ENCODE measurements at regions not wholly inside any gene's neighbourhood (a gene's known extent, or its start where the extent isn't known, plus 50 kb on each side); places are given as distances from the start of the nearest gene placed in this dataset.

GRCh38 chr16:11470676-11471415 is 115.9 kb downstream of the LITAF start:
- Mint-ChIP-seq H3K9me3 (no peaks in the 10 kb centered on the region), H3K4me1 (no peaks in the 10 kb centered on the region), H3K27me3 (ENCODE audit: low read depth in 2 of 2) (no peaks in the 10 kb centered on the region), H3K27ac (no peak overlapping the region), H3K36me3 (no peaks in the 10 kb centered on the region), H3K4me3 (no peak overlapping the region)
- no peak overlapping the region for H3K4me3 ChIP-seq (ENCODE audit: low read length)
- no peaks in the 10 kb centered on the region for H3K36me3 ChIP-seq (ENCODE audit: control insufficient read depth, insufficient read depth, low read length)
- no peaks in the 10 kb centered on the region for H3K27me3 ChIP-seq (ENCODE audit: control insufficient read depth, insufficient read depth, low read length)
- H3K4me1 ChIP-seq (ENCODE audit: control insufficient read depth, insufficient read depth, low read length) = no peaks in the 10 kb centered on the region
- no peak for DNase-seq
- no peaks in the 10 kb centered on the region for H3K9me3 ChIP-seq (ENCODE audit: control insufficient read depth, insufficient read depth, low read length)
- no peak overlapping the region for H3K27ac ChIP-seq (ENCODE audit: low read length)
- TF ChIP-seq CTCF (IDR thresholded peaks at IDR 0.05) = no peak
- ATAC-seq = no peak
- WGBS (ENCODE audit: insufficient coverage) = 91% methylated on average over 17 of the region's 17 CpGs
- intact Hi-C loops (cut with micrococcal nuclease) = no loop called here

GRCh38 chr16:11471548-11471947 is 115.2 kb downstream of the LITAF start:
- no peaks in the 10 kb centered on the region for H3K36me3 Mint-ChIP-seq
- H3K4me3 Mint-ChIP-seq = no peak overlapping the region
- no peak for TF ChIP-seq CTCF (IDR thresholded peaks at IDR 0.05)
- DNase-seq (no peak), ATAC-seq (no peak)
- no peaks in the 10 kb centered on the region for H3K4me1 Mint-ChIP-seq
- Histone ChIP-seq H3K36me3 (ENCODE audit: control insufficient read depth, insufficient read depth, low read length) (no peaks in the 10 kb centered on the region), H3K4me1 (ENCODE audit: control insufficient read depth, insufficient read depth, low read length) (no peaks in the 10 kb centered on the region), H3K27me3 (ENCODE audit: control insufficient read depth, insufficient read depth, low read length) (no peaks in the 10 kb centered on the region), H3K27ac (ENCODE audit: low read length) (no peak overlapping the region), H3K9me3 (ENCODE audit: control insufficient read depth, insufficient read depth, low read length) (no peaks in the 10 kb centered on the region), H3K4me3 (ENCODE audit: low read length) (no peak overlapping the region)
- WGBS (ENCODE audit: insufficient coverage) = 92% methylated on average over 12 of the region's 12 CpGs
- intact Hi-C loops (cut with micrococcal nuclease) = no loop called here
- H3K27ac Mint-ChIP-seq = no peak overlapping the region
- H3K9me3 Mint-ChIP-seq = no peaks in the 10 kb centered on the region
- no peaks in the 10 kb centered on the region for H3K27me3 Mint-ChIP-seq (ENCODE audit: low read depth in 2 of 2)

GRCh38 chr16:11472410-11472809 is 114.3 kb downstream of the LITAF start:
- H3K27me3 Mint-ChIP-seq (ENCODE audit: low read depth in 2 of 2) = no peaks in the 10 kb centered on the region
- no peak for DNase-seq
- H3K36me3 Mint-ChIP-seq = no peaks in the 10 kb centered on the region
- Histone ChIP-seq H3K4me1 (ENCODE audit: control insufficient read depth, insufficient read depth, low read length) (no peaks in the 10 kb centered on the region), H3K4me3 (ENCODE audit: low read length) (no peak overlapping the region), H3K27me3 (ENCODE audit: control insufficient read depth, insufficient read depth, low read length) (no peaks in the 10 kb centered on the region), H3K36me3 (ENCODE audit: control insufficient read depth, insufficient read depth, low read length) (no peaks in the 10 kb centered on the region), H3K9me3 (ENCODE audit: control insufficient read depth, insufficient read depth, low read length) (no peaks in the 10 kb centered on the region), H3K27ac (ENCODE audit: low read length) (no peak overlapping the region)
- no peak for ATAC-seq
- H3K27ac Mint-ChIP-seq = no peak overlapping the region
- 93% methylated on average over 4 of the region's 4 CpGs for WGBS (ENCODE audit: insufficient coverage)
- no peaks in the 10 kb centered on the region for H3K9me3 Mint-ChIP-seq
- intact Hi-C loops (cut with micrococcal nuclease) = no loop called here
- TF ChIP-seq CTCF (IDR thresholded peaks at IDR 0.05) = no peak
- H3K4me3 Mint-ChIP-seq = no peak overlapping the region
- no peaks in the 10 kb centered on the region for H3K4me1 Mint-ChIP-seq

- no peak for TF ChIP-seq CTCF (IDR thresholded peaks at IDR 0.05)
- no peaks in the 10 kb centered on the region for H3K4me1 Mint-ChIP-seq
- H3K9me3 ChIP-seq (ENCODE audit: control insufficient read depth, insufficient read depth, low read length) = no peaks in the 10 kb centered on the region
- H3K27ac ChIP-seq (ENCODE audit: low read length) = no peak overlapping the region
- H3K4me3 Mint-ChIP-seq = no peak overlapping the region
- H3K36me3 Mint-ChIP-seq = no peaks in the 10 kb centered on the region
- ATAC-seq (no peak), DNase-seq (no peak)
- no peaks in the 10 kb centered on the region for H3K27me3 ChIP-seq (ENCODE audit: control insufficient read depth, insufficient read depth, low read length)
- WGBS (ENCODE audit: insufficient coverage) = 93% methylated on average over 6 of the region's 9 CpGs
- H3K27ac Mint-ChIP-seq = no peak overlapping the region
- no peaks in the 10 kb centered on the region for H3K27me3 Mint-ChIP-seq (ENCODE audit: low read depth in 2 of 2)
- intact Hi-C loops (cut with micrococcal nuclease) = no loop called here
- H3K9me3 Mint-ChIP-seq = no peaks in the 10 kb centered on the region
- no peaks in the 10 kb centered on the region for H3K4me1 ChIP-seq (ENCODE audit: control insufficient read depth, insufficient read depth, low read length)
- H3K36me3 ChIP-seq (ENCODE audit: control insufficient read depth, insufficient read depth, low read length) = no peaks in the 10 kb centered on the region
- H3K4me3 ChIP-seq (ENCODE audit: low read length) = no peak overlapping the region
Observed at GRCh38 chr16:11472851-11473250, 113.9 kb downstream of the LITAF start.

All from natural killer cell (primary cell).